AG09319 (cell line): ENCODE measurements at regions not wholly inside any gene's neighbourhood (a gene's known extent, or its start where the extent isn't known, plus 50 kb on each side); places are given as distances from the start of the nearest gene placed in this dataset.

Source experiments
- DNase-seq: peaks from one replicate; pipeline ENCODE4 v3.0.0-alpha.2; 2010; ENCODE audit warnings: low read depth; ENCODE audit errors: extremely low read depth
- TF ChIP-seq, protein P1 (sequence below): IDR thresholded peaks from 2 replicates; pipeline ENCODE4 v1.5.1; 2011; ENCODE audit warnings: low read depth, mild to moderate bottlenecking, inconsistent platforms, low read length, moderate library complexity

DNA sequence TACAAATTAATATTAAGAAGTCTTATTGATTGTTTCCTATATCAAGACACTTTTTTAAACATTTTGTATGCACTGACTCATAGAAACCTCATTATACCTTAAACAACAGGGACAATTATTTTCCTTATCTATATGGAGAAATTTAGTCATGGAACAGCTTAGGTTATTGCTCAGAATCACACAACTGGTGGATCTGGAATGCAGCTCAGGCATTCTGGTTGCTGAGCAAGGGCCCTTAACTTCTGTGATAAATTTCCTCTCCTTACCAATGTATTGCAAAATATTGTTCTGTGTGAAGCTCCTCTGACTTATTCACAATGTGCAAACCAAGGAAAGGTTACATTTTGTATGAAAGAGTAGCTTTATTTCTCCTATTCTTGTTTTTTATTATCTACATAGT lies 817.8 kb downstream of the LRFN5 start:
- DNase-seq = no peak
- TF ChIP-seq, protein P1, sequence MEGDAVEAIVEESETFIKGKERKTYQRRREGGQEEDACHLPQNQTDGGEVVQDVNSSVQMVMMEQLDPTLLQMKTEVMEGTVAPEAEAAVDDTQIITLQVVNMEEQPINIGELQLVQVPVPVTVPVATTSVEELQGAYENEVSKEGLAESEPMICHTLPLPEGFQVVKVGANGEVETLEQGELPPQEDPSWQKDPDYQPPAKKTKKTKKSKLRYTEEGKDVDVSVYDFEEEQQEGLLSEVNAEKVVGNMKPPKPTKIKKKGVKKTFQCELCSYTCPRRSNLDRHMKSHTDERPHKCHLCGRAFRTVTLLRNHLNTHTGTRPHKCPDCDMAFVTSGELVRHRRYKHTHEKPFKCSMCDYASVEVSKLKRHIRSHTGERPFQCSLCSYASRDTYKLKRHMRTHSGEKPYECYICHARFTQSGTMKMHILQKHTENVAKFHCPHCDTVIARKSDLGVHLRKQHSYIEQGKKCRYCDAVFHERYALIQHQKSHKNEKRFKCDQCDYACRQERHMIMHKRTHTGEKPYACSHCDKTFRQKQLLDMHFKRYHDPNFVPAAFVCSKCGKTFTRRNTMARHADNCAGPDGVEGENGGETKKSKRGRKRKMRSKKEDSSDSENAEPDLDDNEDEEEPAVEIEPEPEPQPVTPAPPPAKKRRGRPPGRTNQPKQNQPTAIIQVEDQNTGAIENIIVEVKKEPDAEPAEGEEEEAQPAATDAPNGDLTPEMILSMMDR = no peak

DNA sequence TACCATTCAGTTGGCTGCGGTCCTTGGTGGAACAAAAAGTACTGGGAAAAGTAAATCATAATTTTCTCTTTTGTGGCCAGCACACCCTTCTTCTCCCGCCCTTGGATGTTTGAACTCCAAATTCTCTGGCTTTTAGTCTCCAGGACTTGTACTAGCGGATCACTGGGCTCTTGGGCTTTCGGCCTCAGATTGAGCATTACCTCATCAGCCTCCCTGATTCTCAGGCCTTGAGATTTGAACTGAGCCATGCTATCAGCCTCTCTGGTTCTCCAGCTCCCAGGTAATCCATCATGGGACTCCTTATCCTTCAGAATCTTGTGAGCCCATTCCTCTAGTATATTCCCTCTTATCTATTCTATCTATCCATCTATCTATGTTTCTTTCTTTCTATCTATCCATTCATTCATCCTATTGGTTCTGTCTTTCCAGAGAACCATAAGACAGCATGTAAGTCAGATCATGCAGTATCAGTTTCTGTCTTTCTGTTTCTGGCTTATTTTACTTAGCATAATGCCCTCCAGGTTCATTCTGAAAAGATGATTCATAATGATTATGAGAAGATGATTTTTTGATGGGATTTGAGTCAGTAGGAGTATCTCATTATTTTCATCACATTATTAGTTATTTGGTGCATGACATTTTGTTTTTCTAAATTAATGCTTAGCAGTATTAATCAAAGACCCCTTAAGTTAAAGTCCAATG lies 814.9 kb downstream of the LRFN5 start:
- TF ChIP-seq, protein P1 = no peak

DNA sequence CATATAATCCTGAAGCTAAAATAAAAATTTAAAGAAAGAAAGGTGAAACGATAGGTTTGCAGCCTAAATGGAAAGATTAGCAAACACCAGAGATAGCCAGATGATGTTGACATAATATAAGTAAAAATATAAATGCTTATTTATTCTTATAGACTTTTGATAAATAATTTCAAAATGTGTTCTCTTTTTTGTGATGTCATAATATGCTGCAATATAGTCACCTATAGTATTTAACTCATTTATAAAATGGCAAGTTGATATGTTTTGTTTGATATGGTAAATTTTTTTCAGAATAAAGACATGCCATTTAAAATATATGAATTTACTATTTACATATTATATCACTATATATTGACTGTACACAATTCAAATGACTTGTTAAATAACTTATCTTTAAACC lies 813.4 kb downstream of the LRFN5 start:
- no peak for DNase-seq

More for the DNA sequence above, 814.9 kb downstream of the LRFN5 start:
- DNase-seq = no peak

DNA sequence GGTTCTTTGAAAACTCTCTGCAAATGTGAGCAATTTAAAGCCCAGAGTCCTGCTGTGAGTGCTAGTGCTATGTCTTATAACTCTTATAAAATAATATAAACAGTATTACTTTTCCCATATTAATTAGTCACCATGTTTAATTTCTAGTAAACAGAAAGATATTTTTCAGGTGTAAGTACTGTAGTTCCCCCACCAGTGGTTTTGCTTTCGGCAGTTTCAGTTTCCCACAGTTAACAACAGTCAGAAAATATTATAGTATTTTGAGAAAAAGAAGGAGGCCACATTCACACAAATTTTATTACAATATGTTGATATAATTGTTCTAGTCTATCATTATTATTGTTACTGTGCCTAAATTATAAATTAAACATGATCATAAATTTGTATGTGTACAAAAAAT lies 800.5 kb downstream of the LRFN5 start:
- TF ChIP-seq, protein P1 = no peak
- DNase-seq = no peak

More for the DNA sequence above, 813.4 kb downstream of the LRFN5 start:
- TF ChIP-seq, protein P1 = no peak

DNA sequence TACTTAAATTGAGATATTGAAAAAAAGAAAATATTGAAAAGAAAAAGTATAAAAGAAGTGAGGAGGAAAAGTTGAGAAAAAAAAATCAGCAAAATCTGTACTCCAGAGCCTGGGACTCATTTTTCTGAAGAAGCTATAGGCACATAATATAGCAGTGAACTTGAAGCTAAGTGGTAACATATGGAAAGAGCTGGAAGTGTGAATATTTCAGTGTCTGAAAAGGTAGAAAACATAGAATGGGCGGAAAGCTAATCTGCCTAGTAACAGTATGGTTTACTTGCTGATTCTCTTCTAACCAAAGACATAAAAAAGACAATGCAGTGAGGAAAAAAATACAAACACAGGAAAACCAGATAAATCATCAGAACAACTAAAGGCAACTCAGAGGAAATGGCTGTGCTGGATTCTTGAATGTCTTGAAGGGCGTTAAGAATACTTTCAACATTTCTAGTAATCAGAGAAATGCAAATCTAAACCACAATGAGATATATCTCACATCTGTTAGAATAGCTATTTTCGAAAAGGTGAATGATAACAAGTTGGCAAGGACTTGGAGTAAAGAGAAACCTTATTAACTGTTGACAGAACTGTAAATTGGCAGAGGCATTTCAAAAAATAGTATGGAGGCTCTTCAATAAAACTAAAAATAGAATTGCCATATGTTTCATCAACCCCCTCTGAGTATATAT lies 784.6 kb downstream of the LRFN5 start:
- no peak for DNase-seq
- TF ChIP-seq, protein P1 = no peak

DNA sequence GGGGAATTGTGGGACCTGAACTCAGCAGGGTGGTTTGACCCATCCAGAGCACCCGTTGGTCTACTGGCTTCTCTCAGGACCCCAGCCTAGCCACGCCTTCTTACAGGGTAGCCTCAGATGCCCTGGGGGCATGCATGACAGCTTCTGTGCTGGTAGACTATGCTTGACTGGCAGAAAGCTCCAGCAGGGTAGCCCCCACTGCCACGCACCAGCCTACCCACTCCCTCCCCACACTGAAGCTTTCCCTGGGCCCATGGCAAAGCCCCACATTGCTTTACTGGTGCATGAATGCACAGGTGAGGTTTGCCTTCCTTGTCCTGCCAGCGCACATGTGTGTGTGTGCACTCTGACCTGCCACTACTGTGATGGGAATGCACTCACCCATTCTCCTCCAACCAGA lies 772.2 kb downstream of the LRFN5 start:
- TF ChIP-seq, protein P1 = no peak
- DNase-seq = no peak

DNA sequence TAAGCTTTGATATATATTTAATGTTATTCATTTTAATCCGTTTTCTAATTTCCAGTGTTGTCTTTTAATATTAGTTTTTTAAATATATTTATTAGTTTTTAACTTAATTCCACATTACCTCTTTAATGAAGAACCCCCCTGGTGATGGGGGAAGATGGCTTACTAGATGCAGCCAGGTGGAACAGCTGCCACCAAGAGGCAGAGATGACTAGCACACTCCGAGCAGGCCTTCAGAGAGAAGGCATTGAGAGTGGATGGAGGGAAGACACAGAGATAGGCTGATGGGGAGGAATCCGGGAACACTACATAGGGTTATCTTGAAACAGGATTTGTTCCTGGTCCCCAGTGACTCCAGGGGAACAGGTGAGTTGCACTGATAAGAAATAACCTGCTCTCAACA lies 771.6 kb downstream of the LRFN5 start:
- no peak for DNase-seq
- TF ChIP-seq, protein P1 = no peak
